ENCODE measurements at regions not wholly inside any gene's neighbourhood (a gene's known extent, or its start where the extent isn't known, plus 50 kb on each side); places are given as distances from the start of the nearest gene placed in this dataset.
"Not testable (repeated sequence)": the region's sequence is repeated elsewhere in the genome, so short reads cannot be mapped to it uniquely, and the experiment has no call there.

GRCh38 chr6:85287158-85287557, 162.7 kb upstream of the NT5E start:
- no peak overlapping the region for H2BK5ac ChIP-seq (ENCODE audit: low read depth, low read length, poor library complexity, severe bottlenecking)
- no peak overlapping the region for H2BK12ac ChIP-seq (ENCODE audit: low read length in 2 of 2)
- H3K14ac ChIP-seq (ENCODE audit: low read length in 2 of 2) = no peak overlapping the region
- H2AK5ac ChIP-seq (ENCODE audit: low read length, severe bottlenecking) = no peak overlapping the region
- no peak overlapping the region for H3K4me2 ChIP-seq (ENCODE audit: low read length, poor library complexity, severe bottlenecking)
- no peaks in the 10 kb centered on the region for H3K36me3 ChIP-seq (ENCODE audit: control insufficient read depth in 1 of 2, insufficient read depth in 2 of 2, low read depth in 1 of 2, low read length in 2 of 2)
- no peak overlapping the region for H4K91ac ChIP-seq (ENCODE audit: low read length)
- no peak overlapping the region for H3K9ac ChIP-seq (ENCODE audit: low read length)
- H3K9me3 ChIP-seq (ENCODE audit: control insufficient read depth, low read length) = no peaks in the 10 kb centered on the region
- no peaks in the 10 kb centered on the region for H3K4me1 ChIP-seq (ENCODE audit: control insufficient read depth, insufficient read depth, low read depth, low read length)
- H3K23ac ChIP-seq (ENCODE audit: low read length in 2 of 2) = no peak overlapping the region
- no peak overlapping the region for H2AFZ ChIP-seq (ENCODE audit: low read depth, low read length)
- peaks cover 0 to 3% of the 10 kb centered on the region in 2 experiments for H3K27me3 ChIP-seq (ENCODE audit: control insufficient read depth in 1 of 2, insufficient read depth in 1 of 2, low read length in 2 of 2)
- no peak overlapping the region for H3K4ac ChIP-seq (ENCODE audit: low read depth in 1 of 2, low read length in 2 of 2)
- no peak overlapping the region for H3K4me3 ChIP-seq (ENCODE audit: insufficient read depth in 1 of 2, low read depth in 1 of 2, low read length in 2 of 2)
- no peak overlapping the region for H2BK15ac ChIP-seq (ENCODE audit: low read depth, poor library complexity, severe bottlenecking)
- no peak overlapping the region for H2BK120ac ChIP-seq (ENCODE audit: low read depth, low read length)
- H3K18ac ChIP-seq (ENCODE audit: low read depth in 1 of 2, low read length in 2 of 2) = no peak overlapping the region
- 75% methylated on average over 3 of the region's 3 CpGs for whole genome bisulfite sequencing
- no peak overlapping the region for H4K8ac ChIP-seq (ENCODE audit: low read length)
- H3K27ac ChIP-seq (ENCODE audit: low read length, poor library complexity, severe bottlenecking) = no peak overlapping the region
- no peaks in the 10 kb centered on the region for H3K79me1 ChIP-seq (replicated peaks; ENCODE audit: low read length, poor library complexity, severe bottlenecking)
- DNase-seq = no peak

- not testable (repeated sequence) for H2AFZ ChIP-seq (ENCODE audit: low read depth, low read length); H3K79me1 ChIP-seq (replicated peaks; ENCODE audit: low read length, poor library complexity, severe bottlenecking); DNase-seq; H3K36me3 ChIP-seq (ENCODE audit: control insufficient read depth in 1 of 2, insufficient read depth in 2 of 2, low read depth in 1 of 2, low read length in 2 of 2); H2BK5ac ChIP-seq (ENCODE audit: low read depth, low read length, poor library complexity, severe bottlenecking); H3K27ac ChIP-seq (ENCODE audit: low read length, poor library complexity, severe bottlenecking); H2AK5ac ChIP-seq (ENCODE audit: low read length, severe bottlenecking); H3K4me3 ChIP-seq (ENCODE audit: insufficient read depth in 1 of 2, low read depth in 1 of 2, low read length in 2 of 2); H3K4ac ChIP-seq (ENCODE audit: low read depth in 1 of 2, low read length in 2 of 2); H2BK120ac ChIP-seq (ENCODE audit: low read depth, low read length); H2BK15ac ChIP-seq (ENCODE audit: low read depth, poor library complexity, severe bottlenecking); H3K9ac ChIP-seq (ENCODE audit: low read length); H3K27me3 ChIP-seq (ENCODE audit: control insufficient read depth in 1 of 2, insufficient read depth in 1 of 2, low read length in 2 of 2); H2BK12ac ChIP-seq (ENCODE audit: low read length in 2 of 2); H3K14ac ChIP-seq (ENCODE audit: low read length in 2 of 2); H3K9me3 ChIP-seq (ENCODE audit: control insufficient read depth, low read length); H3K4me2 ChIP-seq (ENCODE audit: low read length, poor library complexity, severe bottlenecking); H3K4me1 ChIP-seq (ENCODE audit: control insufficient read depth, insufficient read depth, low read depth, low read length); H4K91ac ChIP-seq (ENCODE audit: low read length); H3K23ac ChIP-seq (ENCODE audit: low read length in 2 of 2); H3K18ac ChIP-seq (ENCODE audit: low read depth in 1 of 2, low read length in 2 of 2); H4K8ac ChIP-seq (ENCODE audit: low read length)
Observed at GRCh38 chr6:85286507-85286906, 163.4 kb upstream of the NT5E start.

GRCh38 chr6:85285934-85286333, 163.9 kb upstream of the NT5E start:
- Histone ChIP-seq H4K8ac (ENCODE audit: low read length) (no peak overlapping the region), H3K36me3 (ENCODE audit: control insufficient read depth in 1 of 2, insufficient read depth in 2 of 2, low read depth in 1 of 2, low read length in 2 of 2) (no peaks in the 10 kb centered on the region), H2AFZ (ENCODE audit: low read depth, low read length) (no peak overlapping the region), H3K27ac (ENCODE audit: low read length, poor library complexity, severe bottlenecking) (no peak overlapping the region), H4K91ac (ENCODE audit: low read length) (no peak overlapping the region), H2BK120ac (ENCODE audit: low read depth, low read length) (no peak overlapping the region), H2BK15ac (ENCODE audit: low read depth, poor library complexity, severe bottlenecking) (no peak overlapping the region), H3K79me1 (replicated peaks; ENCODE audit: low read length, poor library complexity, severe bottlenecking) (no peaks in the 10 kb centered on the region), H3K4me2 (ENCODE audit: low read length, poor library complexity, severe bottlenecking) (no peak overlapping the region), H3K9ac (ENCODE audit: low read length) (no peak overlapping the region), H3K23ac (ENCODE audit: low read length in 2 of 2) (no peak overlapping the region), H2BK12ac (ENCODE audit: low read length in 2 of 2) (no peak overlapping the region), H3K27me3 (ENCODE audit: control insufficient read depth in 1 of 2, insufficient read depth in 1 of 2, low read length in 2 of 2) (peaks cover 0 to 3% of the 10 kb centered on the region in 2 experiments), H3K4ac (ENCODE audit: low read depth in 1 of 2, low read length in 2 of 2) (no peak overlapping the region), H2AK5ac (ENCODE audit: low read length, severe bottlenecking) (no peak overlapping the region), H3K18ac (ENCODE audit: low read depth in 1 of 2, low read length in 2 of 2) (no peak overlapping the region), H3K4me3 (ENCODE audit: insufficient read depth in 1 of 2, low read depth in 1 of 2, low read length in 2 of 2) (no peak overlapping the region), H3K14ac (ENCODE audit: low read length in 2 of 2) (no peak overlapping the region), H2BK5ac (ENCODE audit: low read depth, low read length, poor library complexity, severe bottlenecking) (no peak overlapping the region), H3K4me1 (ENCODE audit: control insufficient read depth, insufficient read depth, low read depth, low read length) (no peaks in the 10 kb centered on the region), H3K9me3 (ENCODE audit: control insufficient read depth, low read length) (no peaks in the 10 kb centered on the region)
- no peak for DNase-seq
- WGBS = 90% methylated on average over 22 of the region's 22 CpGs

- Histone ChIP-seq H2AFZ (ENCODE audit: low read depth, low read length) (no peak overlapping the region), H2BK12ac (ENCODE audit: low read length in 2 of 2) (no peak overlapping the region), H3K4me2 (ENCODE audit: low read length, poor library complexity, severe bottlenecking) (no peak overlapping the region), H3K18ac (ENCODE audit: low read depth in 1 of 2, low read length in 2 of 2) (no peak overlapping the region), H2BK15ac (ENCODE audit: low read depth, poor library complexity, severe bottlenecking) (no peak overlapping the region), H3K14ac (ENCODE audit: low read length in 2 of 2) (no peak overlapping the region), H3K79me1 (replicated peaks; ENCODE audit: low read length, poor library complexity, severe bottlenecking) (no peaks in the 10 kb centered on the region), H3K4me1 (ENCODE audit: control insufficient read depth, insufficient read depth, low read depth, low read length) (no peaks in the 10 kb centered on the region), H3K27me3 (ENCODE audit: control insufficient read depth in 1 of 2, insufficient read depth in 1 of 2, low read length in 2 of 2) (peaks cover 0 to 3% of the 10 kb centered on the region in 2 experiments), H3K4me3 (ENCODE audit: insufficient read depth in 1 of 2, low read depth in 1 of 2, low read length in 2 of 2) (no peak overlapping the region), H2BK120ac (ENCODE audit: low read depth, low read length) (no peak overlapping the region), H3K36me3 (ENCODE audit: control insufficient read depth in 1 of 2, insufficient read depth in 2 of 2, low read depth in 1 of 2, low read length in 2 of 2) (no peaks in the 10 kb centered on the region), H4K91ac (ENCODE audit: low read length) (no peak overlapping the region), H4K8ac (ENCODE audit: low read length) (no peak overlapping the region), H3K4ac (ENCODE audit: low read depth in 1 of 2, low read length in 2 of 2) (no peak overlapping the region), H2AK5ac (ENCODE audit: low read length, severe bottlenecking) (no peak overlapping the region), H3K9me3 (ENCODE audit: control insufficient read depth, low read length) (no peaks in the 10 kb centered on the region), H3K9ac (ENCODE audit: low read length) (no peak overlapping the region), H3K27ac (ENCODE audit: low read length, poor library complexity, severe bottlenecking) (no peak overlapping the region), H2BK5ac (ENCODE audit: low read depth, low read length, poor library complexity, severe bottlenecking) (no peak overlapping the region), H3K23ac (ENCODE audit: low read length in 2 of 2) (no peak overlapping the region)
- WGBS = 72% methylated on average over 5 of the region's 6 CpGs
- no peak for DNase-seq
Observed at GRCh38 chr6:85285114-85285513, 164.8 kb upstream of the NT5E start.

All from mesenchymal stem cell (in vitro differentiated cells and primary cell).